ENCODE measurements at regions not wholly inside any gene's neighbourhood (a gene's known extent, or its start where the extent isn't known, plus 50 kb on each side); places are given as distances from the start of the nearest gene placed in this dataset.

- FAIRE-seq (no peak), ATAC-seq (no peak), DNase-seq (ENCODE audit: low read depth in 1 of 2, low spot score in 1 of 2) (no peak)
- no peak for TF ChIP-seq KDM1A (IDR thresholded peaks at IDR 0.05; ENCODE audit: low read depth)
- TF ChIP-seq TP53 (CRISPR knock-in tag; IDR thresholded peaks at IDR 0.05) = no peak
- TF ChIP-seq, protein P1, sequence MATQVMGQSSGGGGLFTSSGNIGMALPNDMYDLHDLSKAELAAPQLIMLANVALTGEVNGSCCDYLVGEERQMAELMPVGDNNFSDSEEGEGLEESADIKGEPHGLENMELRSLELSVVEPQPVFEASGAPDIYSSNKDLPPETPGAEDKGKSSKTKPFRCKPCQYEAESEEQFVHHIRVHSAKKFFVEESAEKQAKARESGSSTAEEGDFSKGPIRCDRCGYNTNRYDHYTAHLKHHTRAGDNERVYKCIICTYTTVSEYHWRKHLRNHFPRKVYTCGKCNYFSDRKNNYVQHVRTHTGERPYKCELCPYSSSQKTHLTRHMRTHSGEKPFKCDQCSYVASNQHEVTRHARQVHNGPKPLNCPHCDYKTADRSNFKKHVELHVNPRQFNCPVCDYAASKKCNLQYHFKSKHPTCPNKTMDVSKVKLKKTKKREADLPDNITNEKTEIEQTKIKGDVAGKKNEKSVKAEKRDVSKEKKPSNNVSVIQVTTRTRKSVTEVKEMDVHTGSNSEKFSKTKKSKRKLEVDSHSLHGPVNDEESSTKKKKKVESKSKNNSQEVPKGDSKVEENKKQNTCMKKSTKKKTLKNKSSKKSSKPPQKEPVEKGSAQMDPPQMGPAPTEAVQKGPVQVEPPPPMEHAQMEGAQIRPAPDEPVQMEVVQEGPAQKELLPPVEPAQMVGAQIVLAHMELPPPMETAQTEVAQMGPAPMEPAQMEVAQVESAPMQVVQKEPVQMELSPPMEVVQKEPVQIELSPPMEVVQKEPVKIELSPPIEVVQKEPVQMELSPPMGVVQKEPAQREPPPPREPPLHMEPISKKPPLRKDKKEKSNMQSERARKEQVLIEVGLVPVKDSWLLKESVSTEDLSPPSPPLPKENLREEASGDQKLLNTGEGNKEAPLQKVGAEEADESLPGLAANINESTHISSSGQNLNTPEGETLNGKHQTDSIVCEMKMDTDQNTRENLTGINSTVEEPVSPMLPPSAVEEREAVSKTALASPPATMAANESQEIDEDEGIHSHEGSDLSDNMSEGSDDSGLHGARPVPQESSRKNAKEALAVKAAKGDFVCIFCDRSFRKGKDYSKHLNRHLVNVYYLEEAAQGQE (IDR thresholded peaks at IDR 0.05) = no peak
- TF ChIP-seq RCOR1 (IDR thresholded peaks at IDR 0.05; ENCODE audit: low read depth, low read length) = no peak
- TF ChIP-seq TFCP2L1 (CRISPR knock-in tag; IDR thresholded peaks at IDR 0.05) = no peak
- TF ChIP-seq SMC3 (IDR thresholded peaks at IDR 0.05) = no peak
- TF ChIP-seq FOXS1 (CRISPR knock-in tag; IDR thresholded peaks at IDR 0.05) = no peak
- TF ChIP-seq, protein P2, sequence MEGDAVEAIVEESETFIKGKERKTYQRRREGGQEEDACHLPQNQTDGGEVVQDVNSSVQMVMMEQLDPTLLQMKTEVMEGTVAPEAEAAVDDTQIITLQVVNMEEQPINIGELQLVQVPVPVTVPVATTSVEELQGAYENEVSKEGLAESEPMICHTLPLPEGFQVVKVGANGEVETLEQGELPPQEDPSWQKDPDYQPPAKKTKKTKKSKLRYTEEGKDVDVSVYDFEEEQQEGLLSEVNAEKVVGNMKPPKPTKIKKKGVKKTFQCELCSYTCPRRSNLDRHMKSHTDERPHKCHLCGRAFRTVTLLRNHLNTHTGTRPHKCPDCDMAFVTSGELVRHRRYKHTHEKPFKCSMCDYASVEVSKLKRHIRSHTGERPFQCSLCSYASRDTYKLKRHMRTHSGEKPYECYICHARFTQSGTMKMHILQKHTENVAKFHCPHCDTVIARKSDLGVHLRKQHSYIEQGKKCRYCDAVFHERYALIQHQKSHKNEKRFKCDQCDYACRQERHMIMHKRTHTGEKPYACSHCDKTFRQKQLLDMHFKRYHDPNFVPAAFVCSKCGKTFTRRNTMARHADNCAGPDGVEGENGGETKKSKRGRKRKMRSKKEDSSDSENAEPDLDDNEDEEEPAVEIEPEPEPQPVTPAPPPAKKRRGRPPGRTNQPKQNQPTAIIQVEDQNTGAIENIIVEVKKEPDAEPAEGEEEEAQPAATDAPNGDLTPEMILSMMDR (IDR thresholded peaks at IDR 0.05) = no peak
- no peak for TF ChIP-seq NR3C1 (IDR thresholded peaks at IDR 0.05)
- no peaks in the 10 kb centered on the region for H3K4me1 ChIP-seq
- CTCF ChIA-PET = no interaction called here
- H3K27ac ChIP-seq = no peak overlapping the region
- POLR2A ChIA-PET = no interaction called here
- H3K9me3 ChIP-seq = no peaks in the 10 kb centered on the region
- WGBS (ENCODE audit: missing lambda C conversion rate) = 44% methylated on average over 3 of the region's 3 CpGs
- H3K4me3 ChIP-seq = no peak overlapping the region
- no peak overlapping the region for H3K4me2 ChIP-seq
Measured at GRCh38 chr5:9743507-9743906, 113.4 kb upstream of the TAS2R1 start.

DNA sequence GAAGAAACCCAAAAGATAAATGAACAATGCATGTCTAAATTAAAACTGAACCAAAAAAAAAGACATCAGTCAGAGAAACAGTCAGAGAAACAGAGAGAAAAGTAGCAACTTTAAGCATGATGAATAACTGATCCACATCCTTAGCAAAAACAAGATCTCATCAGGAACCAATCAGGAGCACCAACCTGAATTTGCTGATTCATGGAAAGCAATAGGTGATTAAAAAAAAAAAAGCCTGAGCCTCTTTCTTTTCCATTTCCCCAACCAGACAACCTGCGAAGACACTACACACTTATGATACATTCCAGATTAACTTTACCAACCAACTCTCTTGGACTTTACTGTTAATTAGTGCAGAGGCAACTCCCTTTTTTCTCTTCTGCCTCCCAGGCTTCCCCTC is 112.7 kb upstream of the TAS2R1 start:
- FAIRE-seq = no peak
- WGBS (ENCODE audit: missing lambda C conversion rate) = 3% methylated on average over 1 of the region's 1 CpG
- Histone ChIP-seq H3K4me2 (no peak overlapping the region), H3K4me1 (no peaks in the 10 kb centered on the region), H3K4me3 (no peak overlapping the region), H3K9me3 (no peaks in the 10 kb centered on the region), H3K27ac (no peak overlapping the region)
- ChIA-PET POLR2A (no interaction called here), CTCF (no interaction called here)
- TF ChIP-seq NPAS2 (CRISPR knock-in tag; IDR thresholded peaks at IDR 0.05; ENCODE audit: borderline replicate concordance) (no peak), POLR2A (IDR thresholded peaks at IDR 0.05; ENCODE audit: low read length) (no peak), MAFK (IDR thresholded peaks at IDR 0.05; ENCODE audit: partially characterized antibody) (peak; percentile 53), PHF8 (IDR thresholded peaks at IDR 0.05; ENCODE audit: borderline replicate concordance, low read depth) (no peak), BCL3 (IDR thresholded peaks at IDR 0.05) (no peak), FOXS1 (CRISPR knock-in tag; IDR thresholded peaks at IDR 0.05) (no peak)
- TF ChIP-seq, protein P3, sequence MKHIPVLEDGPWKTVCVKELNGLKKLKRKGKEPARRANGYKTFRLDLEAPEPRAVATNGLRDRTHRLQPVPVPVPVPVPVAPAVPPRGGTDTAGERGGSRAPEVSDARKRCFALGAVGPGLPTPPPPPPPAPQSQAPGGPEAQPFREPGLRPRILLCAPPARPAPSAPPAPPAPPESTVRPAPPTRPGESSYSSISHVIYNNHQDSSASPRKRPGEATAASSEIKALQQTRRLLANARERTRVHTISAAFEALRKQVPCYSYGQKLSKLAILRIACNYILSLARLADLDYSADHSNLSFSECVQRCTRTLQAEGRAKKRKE (CRISPR knock-in tag; IDR thresholded peaks at IDR 0.05; ENCODE audit: low read depth) = no peak
- ATAC-seq = no peak
- no peak for DNase-seq (ENCODE audit: low read depth in 1 of 2, low spot score in 1 of 2)

- FAIRE-seq = no peak
- 21% methylated on average over 3 of the region's 3 CpGs for WGBS (ENCODE audit: missing lambda C conversion rate)
- DNase-seq (ENCODE audit: low read depth in 1 of 2, low spot score in 1 of 2) = no peak
- no peak overlapping the region for H3K4me3 ChIP-seq
- no peak overlapping the region for H3K4me2 ChIP-seq
- H3K4me1 ChIP-seq = no peaks in the 10 kb centered on the region
- TF ChIP-seq FOXS1 (CRISPR knock-in tag; IDR thresholded peaks at IDR 0.05) (no peak), RCOR1 (IDR thresholded peaks at IDR 0.05; ENCODE audit: low read depth, low read length) (no peak), KDM1A (IDR thresholded peaks at IDR 0.05; ENCODE audit: low read depth) (no peak), MAZ (IDR thresholded peaks at IDR 0.05; ENCODE audit: borderline replicate concordance, low read depth, low read length) (no peak), RAD21 (conservative IDR thresholded peaks at IDR 0.05 in 1 of 2, IDR thresholded peaks at IDR 0.05 in 1 of 2) (no peak)
- TF ChIP-seq, protein P4, sequence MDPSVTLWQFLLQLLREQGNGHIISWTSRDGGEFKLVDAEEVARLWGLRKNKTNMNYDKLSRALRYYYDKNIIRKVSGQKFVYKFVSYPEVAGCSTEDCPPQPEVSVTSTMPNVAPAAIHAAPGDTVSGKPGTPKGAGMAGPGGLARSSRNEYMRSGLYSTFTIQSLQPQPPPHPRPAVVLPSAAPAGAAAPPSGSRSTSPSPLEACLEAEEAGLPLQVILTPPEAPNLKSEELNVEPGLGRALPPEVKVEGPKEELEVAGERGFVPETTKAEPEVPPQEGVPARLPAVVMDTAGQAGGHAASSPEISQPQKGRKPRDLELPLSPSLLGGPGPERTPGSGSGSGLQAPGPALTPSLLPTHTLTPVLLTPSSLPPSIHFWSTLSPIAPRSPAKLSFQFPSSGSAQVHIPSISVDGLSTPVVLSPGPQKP (IDR thresholded peaks at IDR 0.05; ENCODE audit: low read depth, low read length) = no peak
- TF ChIP-seq, protein P3 (CRISPR knock-in tag; IDR thresholded peaks at IDR 0.05; ENCODE audit: low read depth) = no peak
- no peak overlapping the region for H3K27ac ChIP-seq
- ChIA-PET CTCF (no interaction called here), POLR2A (no interaction called here)
- ATAC-seq = no peak
- H3K9me3 ChIP-seq = no peaks in the 10 kb centered on the region
Measured at GRCh38 chr5:9739135-9739534, 109.0 kb upstream of the TAS2R1 start.
